CD4-positive, alpha-beta T cell treated with Interleukin-4 for 1 hour (primary cell): ENCODE measurements at regions not wholly inside any gene's neighbourhood (a gene's known extent, or its start where the extent isn't known, plus 50 kb on each side); places are given as distances from the start of the nearest gene placed in this dataset.
"Not testable (repeated sequence)": the region's sequence is repeated elsewhere in the genome, so short reads cannot be mapped to it uniquely, and the experiment has no call there.

ENCODE experiments used
- DNase-seq, 2 donors: peaks; one replicate each; pipeline ENCODE4 v3.0.0-alpha.2; 2020 to 2022

- peak; percentile 38 to 77 for DNase-seq
Observed at GRCh38 chr14:106094654-106095189, 568.3 kb downstream of the TMEM121 start.

GRCh38 chr14:106107703-106108102, 581.3 kb downstream of the TMEM121 start:
- DNase-seq: no peak

GRCh38 chr14:106109337-106109736, 583.0 kb downstream of the TMEM121 start:
- DNase-seq: no peak

GRCh38 chr14:106115401-106115800, 589.0 kb downstream of the TMEM121 start:
- no peak for DNase-seq

- DNase-seq: peak; percentile 29 to 32
Observed at GRCh38 chr14:106116339-106116930, 590.1 kb downstream of the TMEM121 start.

GRCh38 chr14:106120101-106120500, 593.7 kb downstream of the TMEM121 start:
- DNase-seq: no peak

- peak in 1 of 2 donors; percentile 35 for DNase-seq
Observed at GRCh38 chr14:106129274-106129673, 602.9 kb downstream of the TMEM121 start.

GRCh38 chr14:106129904-106130661, 603.7 kb downstream of the TMEM121 start:
- not testable (repeated sequence) for DNase-seq

- not testable (repeated sequence) for DNase-seq
Observed at GRCh38 chr14:106133126-106133525, 606.7 kb downstream of the TMEM121 start.

- DNase-seq: no peak
Observed at GRCh38 chr14:106134886-106135285, 608.5 kb downstream of the TMEM121 start.

GRCh38 chr14:106141242-106142220, 615.1 kb downstream of the TMEM121 start:
- peak; percentile 44 to 60 for DNase-seq

- not testable (repeated sequence) for DNase-seq
Observed at GRCh38 chr14:106145731-106146130, 619.3 kb downstream of the TMEM121 start.

- DNase-seq: peak; percentile 58 to 74
Observed at GRCh38 chr14:106153362-106153955, 627.1 kb downstream of the TMEM121 start.

- no peak for DNase-seq
Observed at GRCh38 chr14:106163316-106163715, 636.9 kb downstream of the TMEM121 start.

- DNase-seq: not testable (repeated sequence)
Observed at GRCh38 chr14:106163812-106164211, 637.4 kb downstream of the TMEM121 start.

- DNase-seq: no peak
Observed at GRCh38 chr14:106166232-106166631, 639.8 kb downstream of the TMEM121 start.

GRCh38 chr14:106166650-106167204, 640.3 kb downstream of the TMEM121 start:
- DNase-seq: no peak

GRCh38 chr14:106170163-106170658, 643.8 kb downstream of the TMEM121 start:
- DNase-seq: peak; percentile 73 to 80

- DNase-seq: peak; percentile 64 to 79
Observed at GRCh38 chr14:106174206-106174605, 647.8 kb downstream of the TMEM121 start.

GRCh38 chr14:106177266-106178246, 651.2 kb downstream of the TMEM121 start:
- DNase-seq: peak; percentile 17 to 70

GRCh38 chr14:106179761-106180160, 653.4 kb downstream of the TMEM121 start:
- DNase-seq: no peak
